T-helper 2 cell treated with Interferon-gamma antibody and Interleukin-4, amounts not matched to agents 5 μg/mL and 100 μg/mL, for 36 hours (primary cell): ENCODE measurements at regions not wholly inside any gene's neighbourhood (a gene's known extent, or its start where the extent isn't known, plus 50 kb on each side); places are given as distances from the start of the nearest gene placed in this dataset.

Source experiments
- DNase-seq: peaks from one replicate; pipeline ENCODE4 v3.0.0; 2021; ENCODE audit warnings: low spot score
- H3K27ac Mint-ChIP-seq: one replicate; pipeline ENCODE4 v1.8.0; 2021; ENCODE audit warnings: mild to moderate bottlenecking, mixed read lengths
- H3K27me3 Mint-ChIP-seq: one replicate; pipeline ENCODE4 v1.8.0; 2021; ENCODE audit warnings: low read depth, mixed read lengths
- H3K36me3 Mint-ChIP-seq: one replicate; pipeline ENCODE4 v1.8.0; 2021; ENCODE audit warnings: low read depth, mixed read lengths
- H3K4me1 Mint-ChIP-seq: one replicate; pipeline ENCODE4 v1.8.0; 2021; ENCODE audit warnings: low read depth, mixed read lengths
- H3K4me3 Mint-ChIP-seq: one replicate; pipeline ENCODE4 v1.8.0; 2022; ENCODE audit warnings: mild to moderate bottlenecking, moderate library complexity, mixed read lengths
- H3K9me3 Mint-ChIP-seq: one replicate; pipeline ENCODE4 v1.8.0; 2021; ENCODE audit warnings: mixed read lengths

DNA sequence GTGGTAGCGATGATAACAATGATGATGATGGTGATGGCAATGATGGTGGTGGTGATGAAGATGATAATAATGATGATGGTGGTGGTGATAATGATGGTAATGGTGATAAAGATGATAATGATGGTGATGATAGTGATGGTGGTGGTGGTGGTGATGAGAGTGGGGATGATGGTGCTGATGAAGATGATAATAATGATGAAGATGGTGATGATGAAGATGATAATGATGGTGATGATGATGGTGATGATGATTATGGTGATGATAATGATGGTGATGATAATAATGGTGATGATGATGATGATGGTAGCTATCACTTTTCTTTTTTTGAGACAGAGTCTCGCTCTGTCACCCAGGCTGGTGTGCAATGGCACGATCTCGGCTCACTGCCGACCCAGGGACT is 144.5 kb upstream of the PCBD1 start:
- H3K4me3 Mint-ChIP-seq, result no peak overlapping the region
- H3K4me1 Mint-ChIP-seq, result no peaks in the 10 kb centered on the region
- no peaks in the 10 kb centered on the region for H3K27me3 Mint-ChIP-seq
- no peak for DNase-seq
- no peak overlapping the region for H3K27ac Mint-ChIP-seq
- H3K36me3 Mint-ChIP-seq, result no peaks in the 10 kb centered on the region
- no peaks in the 10 kb centered on the region for H3K9me3 Mint-ChIP-seq

DNA sequence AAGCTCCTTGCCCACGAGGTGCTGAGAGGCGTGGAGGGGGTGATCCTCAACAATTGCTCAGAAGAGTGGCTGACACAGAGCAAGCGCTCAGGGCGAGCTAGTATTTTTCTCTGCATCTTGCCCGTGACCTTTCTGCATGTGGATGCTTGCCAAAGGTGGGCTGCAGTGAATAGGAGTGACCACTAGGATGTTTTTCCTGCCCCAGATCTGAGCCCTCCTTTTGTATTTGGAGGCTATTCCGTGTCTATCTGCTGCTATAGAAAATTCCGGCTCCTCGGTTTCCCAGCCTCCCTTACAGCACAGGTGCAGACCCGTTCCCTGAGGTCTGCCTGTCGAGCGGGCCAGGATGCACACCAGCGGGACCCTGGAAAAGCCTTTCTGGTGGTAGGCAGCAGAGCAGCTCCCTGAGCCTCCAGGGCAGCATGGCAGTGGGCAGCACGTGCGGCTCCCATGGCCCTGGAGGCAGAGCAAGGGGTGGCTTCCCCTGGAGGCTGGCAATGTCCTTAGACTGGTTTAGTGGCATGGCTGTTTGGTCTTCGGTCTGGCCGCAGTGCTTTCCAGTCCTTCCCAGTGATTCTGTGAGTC is 145.1 kb upstream of the PCBD1 start:
- no peak for DNase-seq
- Mint-ChIP-seq H3K9me3 (no peaks in the 10 kb centered on the region), H3K4me3 (no peak overlapping the region), H3K36me3 (no peaks in the 10 kb centered on the region), H3K27me3 (no peaks in the 10 kb centered on the region), H3K27ac (no peak overlapping the region), H3K4me1 (no peaks in the 10 kb centered on the region)

DNA sequence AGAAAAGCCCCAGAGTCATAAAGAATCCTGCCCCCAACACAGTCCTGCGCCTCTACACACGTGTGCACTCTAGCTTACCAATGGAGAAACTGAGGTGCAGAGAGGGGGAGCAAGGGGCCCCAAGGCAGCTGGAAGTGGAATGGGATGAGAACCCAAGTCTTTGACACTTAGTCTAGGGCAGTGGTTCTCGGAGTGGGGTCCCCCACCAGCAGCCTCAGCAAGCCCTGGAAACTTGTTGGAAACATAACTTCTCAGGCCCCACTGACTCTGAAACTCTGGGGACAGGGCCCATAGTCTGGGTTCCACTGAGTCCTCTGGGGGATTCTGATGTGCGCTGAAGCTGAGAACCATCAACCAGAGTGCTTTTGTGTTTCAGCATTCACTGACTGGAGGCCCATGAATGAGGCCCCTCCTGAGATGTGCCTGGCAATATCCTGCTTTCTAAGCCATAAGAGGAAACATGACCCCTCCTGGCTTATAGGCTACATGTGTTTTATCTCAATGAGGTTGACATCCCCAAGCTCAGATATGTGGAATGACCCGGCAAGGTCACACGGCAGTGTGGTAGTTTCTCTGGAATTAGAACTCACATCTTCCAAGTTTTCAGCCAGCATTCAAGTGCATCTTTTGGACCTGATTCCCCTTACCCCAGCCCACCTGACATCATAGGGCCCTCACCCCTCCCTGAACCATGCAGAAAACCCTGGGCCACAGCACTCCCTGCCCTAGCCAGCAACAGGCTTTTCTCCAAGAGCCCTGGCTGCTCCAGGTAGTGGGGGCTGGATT is 147.3 kb upstream of the PCBD1 start:
- no peaks in the 10 kb centered on the region for H3K9me3 Mint-ChIP-seq
- no peaks in the 10 kb centered on the region for H3K36me3 Mint-ChIP-seq
- no peak overlapping the region for H3K27ac Mint-ChIP-seq
- no peaks in the 10 kb centered on the region for H3K27me3 Mint-ChIP-seq
- no peak for DNase-seq
- H3K4me3 Mint-ChIP-seq, result no peak overlapping the region
- no peaks in the 10 kb centered on the region for H3K4me1 Mint-ChIP-seq

DNA sequence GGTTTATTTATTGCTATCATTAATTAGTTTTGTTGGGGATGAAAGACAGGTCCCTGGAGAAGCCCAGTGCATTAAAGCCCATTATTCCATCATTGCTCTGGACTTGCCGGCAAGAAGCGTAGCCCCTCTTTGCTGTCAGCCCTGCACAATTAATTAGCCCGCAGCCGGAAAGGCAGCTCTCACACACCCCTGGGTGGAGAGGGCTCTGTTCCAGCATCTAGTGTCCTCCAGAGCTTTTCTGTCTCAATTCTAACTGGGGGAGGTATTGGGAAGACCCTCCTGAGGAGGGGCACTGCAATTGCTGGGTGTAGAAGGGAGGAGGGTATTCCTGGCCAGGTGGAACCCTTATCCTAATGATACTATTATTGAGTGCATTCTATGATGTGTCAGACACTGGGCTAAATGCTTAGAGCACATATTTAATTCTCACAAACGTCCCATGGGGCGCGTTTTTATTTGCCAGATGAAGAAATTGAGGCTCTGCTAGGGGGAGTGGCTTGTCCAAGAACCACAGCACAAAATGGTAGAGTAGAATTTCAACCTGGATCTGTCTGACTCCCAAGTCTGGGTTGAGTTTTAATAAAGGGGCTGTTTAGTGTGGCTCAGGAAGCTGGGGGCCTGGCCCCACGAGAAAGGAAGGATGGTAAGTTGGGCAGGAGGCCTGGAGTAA is 148.1 kb upstream of the PCBD1 start:
- Mint-ChIP-seq H3K36me3 (no peaks in the 10 kb centered on the region), H3K9me3 (no peaks in the 10 kb centered on the region)
- no peak for DNase-seq

DNA sequence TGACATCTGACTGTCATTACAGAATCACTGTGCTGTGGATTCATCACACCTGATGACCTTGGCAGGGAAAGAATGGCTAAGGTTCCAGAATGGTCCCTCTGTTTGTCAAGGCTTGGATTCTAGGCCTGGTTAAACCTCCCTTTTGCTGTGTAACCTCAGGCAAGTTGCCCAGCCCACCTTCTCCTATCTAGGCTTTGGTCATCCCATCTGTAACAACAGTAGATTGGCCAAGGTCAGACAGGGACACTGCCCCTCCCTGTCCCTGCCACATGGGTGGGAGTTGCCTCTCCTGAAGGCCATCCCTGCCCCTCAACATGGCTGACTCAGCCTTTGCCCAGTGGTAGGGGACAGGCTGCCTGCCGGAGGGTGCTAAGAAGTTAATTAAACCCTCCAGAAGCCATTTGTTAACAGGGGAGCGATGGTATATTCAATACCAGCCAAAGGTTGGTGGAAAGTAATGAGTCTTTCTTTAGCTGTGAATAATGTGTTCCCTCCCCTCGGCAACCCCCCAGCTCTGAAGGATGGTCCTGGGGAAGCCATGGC is 149.8 kb upstream of the PCBD1 start:
- Mint-ChIP-seq H3K36me3 (no peaks in the 10 kb centered on the region), H3K27me3 (no peaks in the 10 kb centered on the region), H3K9me3 (no peaks in the 10 kb centered on the region), H3K4me1 (no peaks in the 10 kb centered on the region), H3K4me3 (no peak overlapping the region), H3K27ac (no peak overlapping the region)
- no peak for DNase-seq

More for the DNA sequence above, 148.1 kb upstream of the PCBD1 start:
- H3K4me1 Mint-ChIP-seq, result no peaks in the 10 kb centered on the region
- no peak overlapping the region for H3K4me3 Mint-ChIP-seq
- no peaks in the 10 kb centered on the region for H3K27me3 Mint-ChIP-seq
- no peak overlapping the region for H3K27ac Mint-ChIP-seq

DNA sequence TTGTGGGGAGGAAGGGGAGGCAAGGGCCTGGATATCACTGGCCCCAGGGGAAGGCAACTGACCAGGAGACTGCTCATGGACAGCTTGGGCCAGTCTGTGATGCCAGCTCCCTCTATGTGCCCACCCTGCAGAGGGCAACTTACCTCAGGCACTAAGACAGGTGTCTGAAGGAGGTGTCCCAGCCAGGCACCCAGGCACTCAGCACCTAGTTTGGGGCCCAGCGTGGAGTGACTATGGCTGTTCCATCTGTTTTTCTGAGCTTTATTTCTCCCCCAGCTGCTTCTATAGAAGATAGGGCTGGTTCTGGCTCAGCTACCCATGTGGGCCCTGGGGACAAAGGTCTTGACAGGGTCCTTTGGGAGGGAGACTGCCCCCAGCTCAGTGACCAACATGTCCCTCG is 150.6 kb upstream of the PCBD1 start:
- no peak for DNase-seq
- no peaks in the 10 kb centered on the region for H3K36me3 Mint-ChIP-seq
- no peaks in the 10 kb centered on the region for H3K9me3 Mint-ChIP-seq
- H3K4me3 Mint-ChIP-seq, result no peak overlapping the region
- H3K27ac Mint-ChIP-seq, result no peak overlapping the region
- no peaks in the 10 kb centered on the region for H3K4me1 Mint-ChIP-seq
- no peaks in the 10 kb centered on the region for H3K27me3 Mint-ChIP-seq

DNA sequence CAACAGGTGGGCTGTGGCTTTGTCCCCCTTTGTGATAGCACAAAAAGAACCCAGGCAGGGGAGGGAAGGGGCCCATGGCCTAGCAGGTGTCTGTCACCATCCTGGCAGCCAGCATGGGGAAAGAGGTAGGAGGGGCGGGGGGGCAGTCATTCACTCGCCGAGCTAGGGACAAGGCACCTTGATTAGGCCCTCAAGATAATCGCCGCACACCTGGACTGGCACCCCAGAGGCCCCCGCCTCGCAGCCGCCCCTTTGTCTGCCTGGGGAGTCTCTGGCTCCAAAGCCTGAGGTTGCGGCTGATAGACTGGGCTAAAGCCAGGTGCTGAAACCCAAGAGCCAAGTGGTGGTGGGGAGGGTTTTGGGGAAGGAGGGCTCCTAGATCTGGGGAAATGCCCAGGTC is 151.2 kb upstream of the PCBD1 start:
- Mint-ChIP-seq H3K4me1 (no peaks in the 10 kb centered on the region), H3K27me3 (no peaks in the 10 kb centered on the region), H3K9me3 (no peaks in the 10 kb centered on the region), H3K27ac (no peak overlapping the region), H3K36me3 (no peaks in the 10 kb centered on the region), H3K4me3 (no peak overlapping the region)
- DNase-seq, result no peak

DNA sequence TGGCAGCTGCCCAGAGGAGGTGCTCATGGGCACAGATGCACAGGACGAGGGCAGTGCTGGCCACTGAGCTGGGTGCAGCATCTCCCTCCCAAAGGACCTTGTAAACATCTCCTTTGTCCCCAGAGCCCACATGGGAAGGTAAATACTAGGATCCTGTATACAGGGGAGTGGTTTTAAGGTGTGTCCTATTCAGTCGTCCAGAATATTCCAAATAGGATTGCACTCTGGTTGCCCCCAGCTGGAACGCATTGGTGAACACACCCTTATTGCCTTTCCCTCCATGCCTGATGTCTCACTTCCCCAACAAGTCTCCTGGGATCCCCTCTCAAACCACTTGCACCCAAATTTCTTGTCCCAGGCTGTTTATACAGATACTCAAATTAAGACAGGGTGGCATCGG is 152.0 kb upstream of the PCBD1 start:
- Mint-ChIP-seq H3K27me3 (no peaks in the 10 kb centered on the region), H3K36me3 (no peaks in the 10 kb centered on the region), H3K4me1 (no peaks in the 10 kb centered on the region), H3K4me3 (no peak overlapping the region), H3K27ac (no peak overlapping the region), H3K9me3 (no peaks in the 10 kb centered on the region)
- no peak for DNase-seq

DNA sequence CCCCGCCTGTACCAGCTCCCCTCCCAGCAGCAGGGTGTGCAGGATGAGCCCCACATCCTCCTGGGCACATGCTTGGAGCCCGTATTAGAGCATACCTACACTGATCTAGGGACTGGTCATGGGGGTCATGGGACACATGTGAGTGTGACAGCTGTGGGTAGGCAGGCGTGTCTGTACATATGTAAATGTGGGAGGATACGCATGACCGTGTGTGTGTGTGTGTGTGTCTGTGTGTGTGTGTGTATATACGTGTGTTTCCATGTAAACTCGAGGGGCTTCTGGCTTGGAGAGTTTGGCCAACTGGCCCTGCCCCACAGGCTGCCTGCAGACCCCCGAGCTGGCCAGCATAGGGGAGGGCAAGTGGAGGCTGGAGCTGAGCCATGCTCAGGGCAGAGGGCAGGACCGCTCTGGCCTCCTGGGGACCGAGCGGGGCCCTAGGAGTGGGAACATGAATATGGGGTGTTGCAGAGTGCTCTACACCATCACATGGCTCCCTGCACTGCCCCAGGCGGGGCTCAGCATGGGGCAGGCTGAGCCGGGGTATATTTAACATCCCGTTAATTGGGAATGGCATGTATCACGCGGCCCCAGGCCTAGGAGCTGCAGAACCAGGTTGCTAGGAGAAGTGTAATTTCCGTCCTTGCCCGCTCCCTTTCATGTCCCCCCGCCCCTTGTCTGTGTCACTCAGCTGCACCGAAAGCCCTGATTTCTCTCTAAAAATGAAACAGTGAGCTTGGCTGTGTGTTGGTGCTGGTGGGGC is 152.7 kb upstream of the PCBD1 start:
- Mint-ChIP-seq H3K4me3 (no peak overlapping the region), H3K36me3 (no peaks in the 10 kb centered on the region), H3K27ac (no peak overlapping the region), H3K4me1 (no peaks in the 10 kb centered on the region), H3K9me3 (no peaks in the 10 kb centered on the region), H3K27me3 (no peaks in the 10 kb centered on the region)
- no peak for DNase-seq

DNA sequence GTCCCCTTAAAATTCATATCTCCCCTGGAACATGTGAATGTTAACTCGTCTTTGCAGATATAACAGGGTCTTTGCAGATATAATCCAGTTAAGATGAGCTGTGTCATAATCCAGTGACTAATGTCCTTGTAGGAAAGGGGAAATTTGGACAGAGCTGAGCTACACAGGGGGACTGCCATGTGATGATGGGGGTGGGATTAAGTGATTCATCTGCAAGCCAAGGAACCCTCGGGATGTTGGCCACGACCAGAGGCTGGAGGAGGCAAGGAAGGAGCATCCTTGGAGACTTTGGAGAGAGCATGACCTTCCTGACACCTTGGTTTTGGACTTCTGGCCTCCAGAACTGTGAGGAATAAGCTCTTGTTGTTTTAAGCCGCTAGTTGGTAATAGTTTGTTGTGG is 153.9 kb upstream of the PCBD1 start:
- no peak for DNase-seq
- Mint-ChIP-seq H3K4me3 (no peak overlapping the region), H3K27me3 (no peaks in the 10 kb centered on the region), H3K27ac (no peak overlapping the region), H3K4me1 (no peaks in the 10 kb centered on the region), H3K36me3 (no peaks in the 10 kb centered on the region), H3K9me3 (no peaks in the 10 kb centered on the region)

DNA sequence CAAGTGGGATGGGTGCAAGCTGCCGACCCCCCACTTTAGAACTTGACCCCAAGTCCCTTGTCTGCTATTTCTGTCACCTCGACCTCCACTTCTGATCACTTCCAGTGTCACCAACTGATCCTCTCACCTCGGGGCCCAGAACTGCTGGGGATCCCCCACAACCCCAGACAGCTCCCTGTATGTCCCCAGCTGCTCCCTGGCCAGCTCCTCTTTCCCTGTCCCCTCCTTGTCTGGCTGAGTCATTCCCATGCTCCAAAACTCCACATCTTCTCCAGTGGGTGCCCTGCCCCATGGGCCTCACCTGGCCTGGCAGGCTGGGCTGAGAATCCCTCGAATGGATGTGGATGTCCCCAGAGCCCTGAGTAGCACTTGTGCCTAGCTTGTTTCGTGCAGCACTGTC is 154.3 kb upstream of the PCBD1 start:
- no peaks in the 10 kb centered on the region for H3K9me3 Mint-ChIP-seq
- no peak overlapping the region for H3K27ac Mint-ChIP-seq
- no peaks in the 10 kb centered on the region for H3K27me3 Mint-ChIP-seq
- DNase-seq, result no peak
- no peak overlapping the region for H3K4me3 Mint-ChIP-seq
- no peaks in the 10 kb centered on the region for H3K4me1 Mint-ChIP-seq
- H3K36me3 Mint-ChIP-seq, result no peaks in the 10 kb centered on the region

DNA sequence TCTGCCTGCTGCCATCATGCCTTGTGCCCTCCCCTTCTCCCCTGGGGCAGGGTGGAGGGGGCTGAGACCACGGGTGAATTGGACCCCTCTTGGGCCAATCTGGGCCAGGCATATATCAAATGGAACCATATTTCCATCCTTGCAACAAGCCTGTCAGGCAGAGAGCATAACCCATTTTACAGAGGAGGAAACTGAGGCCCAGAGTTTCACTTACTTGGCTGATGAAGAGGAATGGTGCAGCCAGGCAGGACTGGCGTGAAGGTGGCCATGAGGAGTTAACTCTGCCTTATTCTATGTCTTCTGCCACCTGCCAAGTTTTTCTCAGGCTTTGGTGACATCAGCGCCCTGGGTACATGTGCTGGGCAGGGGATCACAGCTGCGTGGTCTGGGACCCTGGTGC is 155.5 kb upstream of the PCBD1 start:
- Mint-ChIP-seq H3K9me3 (no peaks in the 10 kb centered on the region), H3K4me1 (no peaks in the 10 kb centered on the region), H3K4me3 (no peak overlapping the region), H3K36me3 (no peaks in the 10 kb centered on the region), H3K27ac (no peak overlapping the region), H3K27me3 (no peaks in the 10 kb centered on the region)
- no peak for DNase-seq

DNA sequence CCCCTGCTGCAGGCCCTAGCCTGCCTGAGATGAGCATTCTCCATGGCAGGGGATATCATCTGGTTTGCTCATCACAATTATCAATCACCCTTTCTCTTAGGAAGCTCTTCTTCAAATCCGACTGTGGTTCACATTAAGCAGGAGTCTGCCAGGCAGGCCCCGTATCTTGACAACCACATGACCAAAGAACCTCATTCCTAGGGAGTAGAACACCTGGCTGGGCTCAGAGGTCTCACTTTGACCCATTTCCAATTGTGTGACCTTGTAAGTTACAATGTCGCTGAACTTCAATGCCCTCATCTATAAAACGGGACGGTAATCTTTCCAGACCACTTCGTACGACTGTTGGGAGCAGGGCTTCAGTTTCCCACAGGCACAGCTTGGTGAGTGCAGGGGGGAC is 156.4 kb upstream of the PCBD1 start:
- Mint-ChIP-seq H3K4me1 (no peaks in the 10 kb centered on the region), H3K36me3 (no peaks in the 10 kb centered on the region), H3K27me3 (no peaks in the 10 kb centered on the region), H3K27ac (no peak overlapping the region), H3K4me3 (no peak overlapping the region), H3K9me3 (no peaks in the 10 kb centered on the region)
- DNase-seq, result no peak
